ENCODE measurements at regions not wholly inside any gene's neighbourhood (a gene's known extent, or its start where the extent isn't known, plus 50 kb on each side); places are given as distances from the start of the nearest gene placed in this dataset.
"Not testable (repeated sequence)": the region's sequence is repeated elsewhere in the genome, so short reads cannot be mapped to it uniquely, and the experiment has no call there.

DNA sequence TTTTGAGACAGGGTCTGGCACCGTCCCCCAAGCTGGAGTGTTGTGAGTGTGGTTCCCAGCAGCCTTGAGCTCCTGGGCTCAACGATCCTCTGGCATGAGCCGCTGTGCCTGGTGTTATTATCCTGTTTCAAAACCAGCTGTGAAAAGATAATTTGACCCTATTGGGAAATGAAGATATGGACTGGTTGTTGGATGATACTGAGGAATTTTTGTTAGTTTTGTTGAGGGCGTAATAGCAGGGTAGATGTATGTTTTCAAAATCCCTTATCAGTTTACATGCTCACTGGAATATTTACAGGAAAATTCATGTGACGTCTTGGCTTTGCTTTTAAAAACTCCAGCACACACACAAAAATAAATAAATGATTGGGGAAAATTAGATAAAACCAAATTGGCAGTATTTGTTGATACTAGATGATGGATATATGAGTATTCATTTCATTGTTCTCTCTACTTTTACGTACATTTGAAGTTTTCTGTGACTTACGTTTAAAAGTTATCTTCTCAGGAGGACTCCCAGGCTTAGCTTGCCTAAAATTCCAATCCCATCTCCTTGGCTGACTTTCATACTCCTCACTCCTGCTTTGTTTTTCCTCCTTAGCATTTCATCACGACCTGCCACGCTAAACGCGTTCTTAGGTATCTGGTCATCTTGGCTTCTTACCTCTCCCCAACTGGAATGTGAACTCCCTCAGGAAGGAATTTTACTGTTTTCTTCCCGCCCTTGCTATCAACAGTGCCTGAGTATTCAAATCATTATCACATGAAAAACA is 56.8 kb upstream of the TFRC start (continued):
- TF ChIP-seq, protein P1, sequence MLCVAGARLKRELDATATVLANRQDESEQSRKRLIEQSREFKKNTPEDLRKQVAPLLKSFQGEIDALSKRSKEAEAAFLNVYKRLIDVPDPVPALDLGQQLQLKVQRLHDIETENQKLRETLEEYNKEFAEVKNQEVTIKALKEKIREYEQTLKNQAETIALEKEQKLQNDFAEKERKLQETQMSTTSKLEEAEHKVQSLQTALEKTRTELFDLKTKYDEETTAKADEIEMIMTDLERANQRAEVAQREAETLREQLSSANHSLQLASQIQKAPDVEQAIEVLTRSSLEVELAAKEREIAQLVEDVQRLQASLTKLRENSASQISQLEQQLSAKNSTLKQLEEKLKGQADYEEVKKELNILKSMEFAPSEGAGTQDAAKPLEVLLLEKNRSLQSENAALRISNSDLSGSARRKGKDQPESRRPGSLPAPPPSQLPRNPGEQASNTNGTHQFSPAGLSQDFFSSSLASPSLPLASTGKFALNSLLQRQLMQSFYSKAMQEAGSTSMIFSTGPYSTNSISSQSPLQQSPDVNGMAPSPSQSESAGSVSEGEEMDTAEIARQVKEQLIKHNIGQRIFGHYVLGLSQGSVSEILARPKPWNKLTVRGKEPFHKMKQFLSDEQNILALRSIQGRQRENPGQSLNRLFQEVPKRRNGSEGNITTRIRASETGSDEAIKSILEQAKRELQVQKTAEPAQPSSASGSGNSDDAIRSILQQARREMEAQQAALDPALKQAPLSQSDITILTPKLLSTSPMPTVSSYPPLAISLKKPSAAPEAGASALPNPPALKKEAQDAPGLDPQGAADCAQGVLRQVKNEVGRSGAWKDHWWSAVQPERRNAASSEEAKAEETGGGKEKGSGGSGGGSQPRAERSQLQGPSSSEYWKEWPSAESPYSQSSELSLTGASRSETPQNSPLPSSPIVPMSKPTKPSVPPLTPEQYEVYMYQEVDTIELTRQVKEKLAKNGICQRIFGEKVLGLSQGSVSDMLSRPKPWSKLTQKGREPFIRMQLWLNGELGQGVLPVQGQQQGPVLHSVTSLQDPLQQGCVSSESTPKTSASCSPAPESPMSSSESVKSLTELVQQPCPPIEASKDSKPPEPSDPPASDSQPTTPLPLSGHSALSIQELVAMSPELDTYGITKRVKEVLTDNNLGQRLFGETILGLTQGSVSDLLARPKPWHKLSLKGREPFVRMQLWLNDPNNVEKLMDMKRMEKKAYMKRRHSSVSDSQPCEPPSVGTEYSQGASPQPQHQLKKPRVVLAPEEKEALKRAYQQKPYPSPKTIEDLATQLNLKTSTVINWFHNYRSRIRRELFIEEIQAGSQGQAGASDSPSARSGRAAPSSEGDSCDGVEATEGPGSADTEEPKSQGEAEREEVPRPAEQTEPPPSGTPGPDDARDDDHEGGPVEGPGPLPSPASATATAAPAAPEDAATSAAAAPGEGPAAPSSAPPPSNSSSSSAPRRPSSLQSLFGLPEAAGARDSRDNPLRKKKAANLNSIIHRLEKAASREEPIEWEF (IDR thresholded peaks at IDR 0.05; ENCODE audit: insufficient replicate concordance, low read depth, low read length) = no peak
- TF ChIP-seq EED (IDR thresholded peaks at IDR 0.05; ENCODE audit: low read depth) (no peak), ZZZ3 (IDR thresholded peaks at IDR 0.05; ENCODE audit: control insufficient read depth, insufficient read length, low read depth) (no peak), FOXM1 (IDR thresholded peaks at IDR 0.05; ENCODE audit: low read depth, low read length) (no peak), TCF12 (IDR thresholded peaks at IDR 0.05; ENCODE audit: low read depth, low read length) (no peak), TBL1XR1 (IDR thresholded peaks at IDR 0.05; ENCODE audit: low read depth, low read length) (no peak), NR2C1 (IDR thresholded peaks at IDR 0.05) (no peak)
- TF ChIP-seq, protein P2, sequence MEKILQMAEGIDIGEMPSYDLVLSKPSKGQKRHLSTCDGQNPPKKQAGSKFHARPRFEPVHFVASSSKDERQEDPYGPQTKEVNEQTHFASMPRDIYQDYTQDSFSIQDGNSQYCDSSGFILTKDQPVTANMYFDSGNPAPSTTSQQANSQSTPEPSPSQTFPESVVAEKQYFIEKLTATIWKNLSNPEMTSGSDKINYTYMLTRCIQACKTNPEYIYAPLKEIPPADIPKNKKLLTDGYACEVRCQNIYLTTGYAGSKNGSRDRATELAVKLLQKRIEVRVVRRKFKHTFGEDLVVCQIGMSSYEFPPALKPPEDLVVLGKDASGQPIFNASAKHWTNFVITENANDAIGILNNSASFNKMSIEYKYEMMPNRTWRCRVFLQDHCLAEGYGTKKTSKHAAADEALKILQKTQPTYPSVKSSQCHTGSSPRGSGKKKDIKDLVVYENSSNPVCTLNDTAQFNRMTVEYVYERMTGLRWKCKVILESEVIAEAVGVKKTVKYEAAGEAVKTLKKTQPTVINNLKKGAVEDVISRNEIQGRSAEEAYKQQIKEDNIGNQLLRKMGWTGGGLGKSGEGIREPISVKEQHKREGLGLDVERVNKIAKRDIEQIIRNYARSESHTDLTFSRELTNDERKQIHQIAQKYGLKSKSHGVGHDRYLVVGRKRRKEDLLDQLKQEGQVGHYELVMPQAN (conservative IDR thresholded peaks at IDR 0.05) = no peak
- TF ChIP-seq, protein P3, sequence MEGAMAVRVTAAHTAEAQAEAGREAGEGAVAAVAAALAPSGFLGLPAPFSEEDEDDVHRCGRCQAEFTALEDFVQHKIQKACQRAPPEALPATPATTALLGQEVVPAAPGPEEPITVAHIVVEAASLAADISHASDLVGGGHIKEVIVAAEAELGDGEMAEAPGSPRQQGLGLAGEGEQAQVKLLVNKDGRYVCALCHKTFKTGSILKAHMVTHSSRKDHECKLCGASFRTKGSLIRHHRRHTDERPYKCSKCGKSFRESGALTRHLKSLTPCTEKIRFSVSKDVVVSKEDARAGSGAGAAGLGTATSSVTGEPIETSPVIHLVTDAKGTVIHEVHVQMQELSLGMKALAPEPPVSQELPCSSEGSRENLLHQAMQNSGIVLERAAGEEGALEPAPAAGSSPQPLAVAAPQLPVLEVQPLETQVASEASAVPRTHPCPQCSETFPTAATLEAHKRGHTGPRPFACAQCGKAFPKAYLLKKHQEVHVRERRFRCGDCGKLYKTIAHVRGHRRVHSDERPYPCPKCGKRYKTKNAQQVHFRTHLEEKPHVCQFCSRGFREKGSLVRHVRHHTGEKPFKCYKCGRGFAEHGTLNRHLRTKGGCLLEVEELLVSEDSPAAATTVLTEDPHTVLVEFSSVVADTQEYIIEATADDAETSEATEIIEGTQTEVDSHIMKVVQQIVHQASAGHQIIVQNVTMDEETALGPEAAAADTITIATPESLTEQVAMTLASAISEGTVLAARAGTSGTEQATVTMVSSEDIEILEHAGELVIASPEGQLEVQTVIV (IDR thresholded peaks at IDR 0.05; ENCODE audit: borderline replicate concordance, partially characterized antibody) = no peak

DNA sequence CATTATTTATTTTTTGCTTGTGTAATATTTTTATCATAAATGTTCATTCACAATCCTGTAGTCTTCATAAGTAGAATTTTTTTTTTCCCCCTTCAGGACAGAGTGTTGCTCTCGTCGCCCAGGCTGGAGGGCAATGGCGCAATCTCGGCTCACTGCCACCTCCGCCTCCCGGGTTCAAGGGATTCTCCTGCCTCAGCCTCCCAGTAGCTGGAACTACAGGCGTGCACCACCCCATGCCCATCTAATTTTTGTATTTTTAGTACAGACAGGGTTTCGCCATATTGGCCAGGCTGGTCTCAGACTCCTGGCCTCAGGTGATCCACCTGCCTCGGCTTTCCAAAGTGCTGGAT is 54.7 kb upstream of the TFRC start:
- 94% methylated on average over 9 of the region's 9 CpGs for WGBS (ENCODE audit: insufficient coverage, insufficient replicate concordance, low lambda C conversion rate, missing lambda C conversion rate)

More for the DNA sequence above, 54.7 kb upstream of the TFRC start:
- BruUV-seq (replicated peaks); intact Hi-C loops (cut with micrococcal nuclease; ENCODE audit: unreplicated experiment); H3K79me2 ChIP-seq (ENCODE audit: control insufficient read depth, insufficient read depth, low read length); H3K9ac ChIP-seq (ENCODE audit: control insufficient read depth, insufficient read depth, low read length); in situ Hi-C loops (cut with MboI); H4K20me1 ChIP-seq (ENCODE audit: control insufficient read depth, insufficient read depth); CTCF ChIA-PET; H3K9me3 ChIP-seq (replicated peaks; ENCODE audit: control insufficient read depth, insufficient read depth, low read length); FAIRE-seq; H3K36me3 ChIP-seq (ENCODE audit: control insufficient read depth in 2 of 2, insufficient read depth in 2 of 2, low read length in 1 of 2); H3K27me3 ChIP-seq (replicated peaks in 1 of 2; ENCODE audit: control insufficient read depth in 2 of 2, insufficient read depth in 2 of 2, low read length in 1 of 2); RAD21 ChIA-PET (ENCODE audit: unreplicated experiment); H2AFZ ChIP-seq (ENCODE audit: control insufficient read depth, low read depth, low read length); DNase-seq (ENCODE audit: low read depth, low spot score); H3K4me3 ChIP-seq; POLR2A ChIA-PET; H3K27ac ChIP-seq (ENCODE audit: control insufficient read depth, insufficient read depth); H3K4me2 ChIP-seq (ENCODE audit: control insufficient read depth, insufficient read depth); ATAC-seq: not testable (repeated sequence)
- SMC1A ChIA-PET (ENCODE audit: uncharacterized antibody, unreplicated experiment) = interaction anchor here (1.1 kb wide), 1 partner anchor 36 kb away, joined by 3 read pairs; no protein-coding TSS in a partner anchor
- peaks cover 16% of the 10 kb centered on the region for H3K4me1 ChIP-seq (ENCODE audit: control insufficient read depth, insufficient read depth, low read length)

Data from GM12878 (cell line).